ENCODE measurements at regions not wholly inside any gene's neighbourhood (a gene's known extent, or its start where the extent isn't known, plus 50 kb on each side); places are given as distances from the start of the nearest gene placed in this dataset.

GRCh38 chr2:851680-852079 lies 99.0 kb upstream of the SNTG2 start:
- TF ChIP-seq, protein P1, sequence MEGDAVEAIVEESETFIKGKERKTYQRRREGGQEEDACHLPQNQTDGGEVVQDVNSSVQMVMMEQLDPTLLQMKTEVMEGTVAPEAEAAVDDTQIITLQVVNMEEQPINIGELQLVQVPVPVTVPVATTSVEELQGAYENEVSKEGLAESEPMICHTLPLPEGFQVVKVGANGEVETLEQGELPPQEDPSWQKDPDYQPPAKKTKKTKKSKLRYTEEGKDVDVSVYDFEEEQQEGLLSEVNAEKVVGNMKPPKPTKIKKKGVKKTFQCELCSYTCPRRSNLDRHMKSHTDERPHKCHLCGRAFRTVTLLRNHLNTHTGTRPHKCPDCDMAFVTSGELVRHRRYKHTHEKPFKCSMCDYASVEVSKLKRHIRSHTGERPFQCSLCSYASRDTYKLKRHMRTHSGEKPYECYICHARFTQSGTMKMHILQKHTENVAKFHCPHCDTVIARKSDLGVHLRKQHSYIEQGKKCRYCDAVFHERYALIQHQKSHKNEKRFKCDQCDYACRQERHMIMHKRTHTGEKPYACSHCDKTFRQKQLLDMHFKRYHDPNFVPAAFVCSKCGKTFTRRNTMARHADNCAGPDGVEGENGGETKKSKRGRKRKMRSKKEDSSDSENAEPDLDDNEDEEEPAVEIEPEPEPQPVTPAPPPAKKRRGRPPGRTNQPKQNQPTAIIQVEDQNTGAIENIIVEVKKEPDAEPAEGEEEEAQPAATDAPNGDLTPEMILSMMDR (IDR thresholded peaks at IDR 0.05), result no peak
- no peak for TF ChIP-seq POLR2AphosphoS5 (IDR thresholded peaks at IDR 0.05; ENCODE audit: insufficient read depth in 1 of 2, low read depth in 1 of 2)
- TF ChIP-seq POLR2A (IDR thresholded peaks at IDR 0.05), result no peak
